LNCAP (cell line): ENCODE measurements at regions not wholly inside any gene's neighbourhood (a gene's known extent, or its start where the extent isn't known, plus 50 kb on each side); places are given as distances from the start of the nearest gene placed in this dataset.

Experiments used
- CTCF ChIP-seq: fragments of 450-650 bp; IDR thresholded peaks from 2 replicates; pipeline ENCODE4 v1.5.1; 2017; ENCODE audit warnings: mild to moderate bottlenecking

GRCh38 chr4:129322920-129323319, 227.0 kb downstream of the C4orf33 start:
- TF ChIP-seq CTCF: no peak

- no peak for TF ChIP-seq CTCF
These were observed 227.7 kb downstream of the C4orf33 start for GRCh38 chr4:129323658-129324057.

GRCh38 chr4:129326571-129327460, 230.9 kb downstream of the C4orf33 start:
- no peak for TF ChIP-seq CTCF

- TF ChIP-seq CTCF: no peak
These were observed 231.7 kb downstream of the C4orf33 start for GRCh38 chr4:129327637-129328036.

GRCh38 chr4:129328162-129328561, 232.2 kb downstream of the C4orf33 start:
- no peak for TF ChIP-seq CTCF

- no peak for TF ChIP-seq CTCF
These were observed 238.2 kb downstream of the C4orf33 start for GRCh38 chr4:129334136-129334535.

GRCh38 chr4:129335276-129335675, 239.3 kb downstream of the C4orf33 start:
- no peak for TF ChIP-seq CTCF
